B cell (primary cell): ENCODE measurements at regions not wholly inside any gene's neighbourhood (a gene's known extent, or its start where the extent isn't known, plus 50 kb on each side); places are given as distances from the start of the nearest gene placed in this dataset.

Experiments
- CTCF ChIP-seq: fragments of 200-600 bp; IDR thresholded peaks from one replicate; pipeline ENCODE4 v1.8.0; 2022; ENCODE audit warnings: antibody characterized with exemption, mild to moderate bottlenecking
- EZH2 ChIP-seq: IDR thresholded peaks from 2 replicates; pipeline ENCODE4 v1.6.1; 2012; ENCODE audit warnings: borderline replicate concordance, low read depth, mild to moderate bottlenecking, moderate library complexity, low read length; ENCODE audit not compliant: insufficient read depth, poor library complexity, severe bottlenecking

DNA sequence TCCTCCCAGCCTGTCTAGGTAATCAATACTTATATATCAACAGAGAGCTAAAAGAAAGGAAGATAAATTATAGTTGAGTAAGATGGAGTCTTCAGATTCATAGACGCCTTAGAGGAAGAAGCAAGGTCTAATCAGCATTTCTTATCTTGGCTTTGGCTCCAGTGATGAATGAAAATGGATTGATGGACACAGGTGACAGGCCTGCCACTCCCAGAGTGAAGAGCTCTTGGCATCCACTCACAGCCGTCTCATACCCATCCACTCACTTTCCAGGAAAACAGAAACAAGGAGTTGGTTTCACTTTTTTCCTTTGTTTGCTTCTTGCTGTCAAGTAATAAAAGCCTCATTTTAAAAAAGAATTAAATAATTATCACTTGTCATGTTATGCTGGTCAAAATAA, 168.2 kb downstream of the MFSD1 start:
- no peak for TF ChIP-seq EZH2
- no peak for TF ChIP-seq CTCF
